ENCODE measurements at regions not wholly inside any gene's neighbourhood (a gene's known extent, or its start where the extent isn't known, plus 50 kb on each side); places are given as distances from the start of the nearest gene placed in this dataset.

- TF ChIP-seq POLR2AphosphoS5 (IDR thresholded peaks at IDR 0.05; ENCODE audit: low read depth, low read length) (no peak), POLR2A (IDR thresholded peaks at IDR 0.05; ENCODE audit: low read depth, low read length) (no peak)
Measured at GRCh38 chr3:39753391-39753790, 56.0 kb upstream of the MYRIP start.

Measured in GM12891 (cell line).